HFF-Myc (cell line): ENCODE measurements at regions not wholly inside any gene's neighbourhood (a gene's known extent, or its start where the extent isn't known, plus 50 kb on each side); places are given as distances from the start of the nearest gene placed in this dataset.

Experiments used
- DNase-seq: peaks from one replicate; pipeline ENCODE4 v3.0.0-alpha.2; 2011; ENCODE audit warnings: low read depth; ENCODE audit errors: extremely low read depth
- H3K4me3 ChIP-seq: replicated peaks from 2 replicates; pipeline ENCODE4 v1.5.1; 2011; ENCODE audit warnings: low read depth, mild to moderate bottlenecking, control low read depth, low read length
- TF ChIP-seq, protein P1 (sequence below): IDR thresholded peaks from 2 replicates; pipeline ENCODE4 v1.5.1; 2012; ENCODE audit warnings: mild to moderate bottlenecking, low read depth, low read length, control low read depth; ENCODE audit errors: missing control alignments

- TF ChIP-seq, protein P1, sequence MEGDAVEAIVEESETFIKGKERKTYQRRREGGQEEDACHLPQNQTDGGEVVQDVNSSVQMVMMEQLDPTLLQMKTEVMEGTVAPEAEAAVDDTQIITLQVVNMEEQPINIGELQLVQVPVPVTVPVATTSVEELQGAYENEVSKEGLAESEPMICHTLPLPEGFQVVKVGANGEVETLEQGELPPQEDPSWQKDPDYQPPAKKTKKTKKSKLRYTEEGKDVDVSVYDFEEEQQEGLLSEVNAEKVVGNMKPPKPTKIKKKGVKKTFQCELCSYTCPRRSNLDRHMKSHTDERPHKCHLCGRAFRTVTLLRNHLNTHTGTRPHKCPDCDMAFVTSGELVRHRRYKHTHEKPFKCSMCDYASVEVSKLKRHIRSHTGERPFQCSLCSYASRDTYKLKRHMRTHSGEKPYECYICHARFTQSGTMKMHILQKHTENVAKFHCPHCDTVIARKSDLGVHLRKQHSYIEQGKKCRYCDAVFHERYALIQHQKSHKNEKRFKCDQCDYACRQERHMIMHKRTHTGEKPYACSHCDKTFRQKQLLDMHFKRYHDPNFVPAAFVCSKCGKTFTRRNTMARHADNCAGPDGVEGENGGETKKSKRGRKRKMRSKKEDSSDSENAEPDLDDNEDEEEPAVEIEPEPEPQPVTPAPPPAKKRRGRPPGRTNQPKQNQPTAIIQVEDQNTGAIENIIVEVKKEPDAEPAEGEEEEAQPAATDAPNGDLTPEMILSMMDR: no peak
- no peak overlapping the region for H3K4me3 ChIP-seq
- no peak for DNase-seq
Measured at GRCh38 chr9:134243778-134244467, 79.6 kb upstream of the RNU6ATAC start.

- H3K4me3 ChIP-seq: no peak overlapping the region
- TF ChIP-seq, protein P1: no peak
- DNase-seq: no peak
Measured at GRCh38 chr9:134245179-134245578, 80.8 kb upstream of the RNU6ATAC start.

DNA sequence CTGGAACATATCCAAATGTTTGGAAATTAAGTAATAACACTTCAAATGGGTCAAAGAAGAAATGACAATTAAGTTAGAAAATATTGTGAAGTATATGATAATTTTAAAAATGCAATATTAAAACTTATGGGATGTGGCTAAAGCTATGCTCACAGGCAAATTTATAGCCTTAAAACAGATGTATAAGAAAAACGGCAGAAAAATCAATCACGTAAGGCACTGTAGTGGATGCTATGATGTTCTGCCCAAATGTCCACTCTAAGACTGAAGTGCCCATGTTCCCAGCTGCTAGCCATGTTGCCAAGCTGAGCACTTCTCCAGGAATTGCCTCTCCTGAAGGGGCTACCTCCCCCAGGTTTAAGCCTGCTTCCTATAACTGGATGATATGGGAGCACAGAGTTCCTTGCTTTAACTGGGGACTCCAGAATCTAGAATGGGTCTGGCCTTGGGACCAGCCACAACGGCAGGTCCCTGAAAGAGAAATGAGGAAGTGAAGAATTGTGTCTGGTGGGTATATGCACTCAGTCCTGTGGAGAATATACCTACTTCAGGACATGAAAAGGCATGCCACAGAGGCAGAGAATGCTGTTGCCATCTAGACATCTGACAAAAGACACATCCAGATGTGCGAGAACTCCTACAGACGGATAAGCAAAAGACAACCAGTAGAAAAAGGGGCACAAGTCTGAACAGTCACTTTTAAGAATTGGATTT is 78.2 kb upstream of the RXRA start:
- no peak overlapping the region for H3K4me3 ChIP-seq
- DNase-seq: no peak
- TF ChIP-seq, protein P1: no peak

DNA sequence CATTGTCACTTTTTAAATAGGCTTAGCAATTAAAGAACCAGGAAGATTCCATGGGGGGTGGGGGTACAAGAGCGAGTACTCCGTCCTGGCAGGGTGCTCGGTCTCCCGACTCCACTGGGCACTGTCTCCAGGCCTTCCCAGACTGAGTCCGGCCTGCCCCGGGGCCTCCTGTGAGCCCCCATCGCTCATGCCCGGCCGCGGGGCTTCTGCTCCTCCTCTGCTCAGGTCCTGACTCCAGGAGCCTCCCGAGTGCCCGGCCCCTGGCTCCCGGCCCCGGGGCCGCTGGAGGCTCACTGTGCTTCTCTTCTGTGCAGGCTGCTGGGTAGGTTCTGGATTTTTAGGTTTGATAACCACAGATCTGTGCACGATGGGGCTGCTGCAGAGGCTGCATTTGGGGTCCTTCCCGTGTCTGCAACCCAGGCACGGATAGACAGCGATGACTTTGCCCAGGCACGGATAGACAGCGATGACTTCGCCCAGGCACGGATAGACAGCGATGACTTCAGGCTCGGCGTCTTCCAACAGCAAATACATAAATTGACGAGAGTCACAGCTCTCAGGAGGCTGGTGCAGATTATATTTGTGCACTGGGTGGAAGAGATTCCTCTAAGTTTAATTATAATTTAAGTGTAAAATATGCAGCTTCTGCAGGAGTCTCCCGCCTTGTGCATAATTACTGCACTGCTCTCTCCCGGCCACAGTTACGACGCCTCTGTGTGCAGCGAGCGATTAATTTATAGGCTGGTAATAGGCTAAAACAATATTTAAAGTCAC is 74.8 kb upstream of the RXRA start:
- TF ChIP-seq, protein P1: no peak
- no peak for DNase-seq
- no peak overlapping the region for H3K4me3 ChIP-seq

DNA sequence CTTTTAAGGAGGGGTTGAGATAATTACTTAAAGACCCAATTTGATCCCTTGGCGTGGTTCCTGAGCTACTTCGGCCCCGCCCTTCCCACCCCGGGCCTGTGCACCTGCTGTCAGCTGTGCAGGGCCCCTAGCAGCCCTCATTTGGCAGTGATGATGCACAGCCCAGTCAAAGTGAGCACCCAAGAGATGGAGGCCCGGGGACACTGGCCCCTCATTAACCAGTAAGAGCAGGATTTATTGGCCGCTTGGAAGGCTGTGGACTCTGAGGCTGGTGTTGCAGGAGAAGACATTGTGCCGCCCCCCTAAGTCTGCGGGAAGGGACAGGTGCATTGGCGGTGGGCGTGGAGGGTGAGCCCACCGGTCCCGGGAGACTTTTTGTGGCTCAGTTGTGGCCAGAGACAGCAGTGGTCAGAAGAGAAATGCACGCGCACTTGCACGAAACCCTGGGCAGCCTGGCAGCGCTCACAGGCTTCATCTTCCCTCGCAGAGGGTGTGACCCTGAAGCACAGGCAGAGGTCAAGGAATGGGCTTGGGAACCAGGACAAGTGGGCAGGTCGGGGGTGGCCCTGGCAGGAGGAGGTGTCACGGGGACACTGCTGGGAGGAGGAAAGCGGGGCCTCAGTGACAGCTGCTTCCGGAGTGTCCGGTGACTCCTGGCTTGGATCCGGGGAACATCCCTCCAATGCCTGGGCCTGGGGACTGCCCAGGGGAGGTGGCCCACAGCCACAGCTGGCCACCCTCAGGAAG is 74.0 kb upstream of the RXRA start:
- H3K4me3 ChIP-seq: no peak overlapping the region
- no peak for DNase-seq
- TF ChIP-seq, protein P1: no peak

DNA sequence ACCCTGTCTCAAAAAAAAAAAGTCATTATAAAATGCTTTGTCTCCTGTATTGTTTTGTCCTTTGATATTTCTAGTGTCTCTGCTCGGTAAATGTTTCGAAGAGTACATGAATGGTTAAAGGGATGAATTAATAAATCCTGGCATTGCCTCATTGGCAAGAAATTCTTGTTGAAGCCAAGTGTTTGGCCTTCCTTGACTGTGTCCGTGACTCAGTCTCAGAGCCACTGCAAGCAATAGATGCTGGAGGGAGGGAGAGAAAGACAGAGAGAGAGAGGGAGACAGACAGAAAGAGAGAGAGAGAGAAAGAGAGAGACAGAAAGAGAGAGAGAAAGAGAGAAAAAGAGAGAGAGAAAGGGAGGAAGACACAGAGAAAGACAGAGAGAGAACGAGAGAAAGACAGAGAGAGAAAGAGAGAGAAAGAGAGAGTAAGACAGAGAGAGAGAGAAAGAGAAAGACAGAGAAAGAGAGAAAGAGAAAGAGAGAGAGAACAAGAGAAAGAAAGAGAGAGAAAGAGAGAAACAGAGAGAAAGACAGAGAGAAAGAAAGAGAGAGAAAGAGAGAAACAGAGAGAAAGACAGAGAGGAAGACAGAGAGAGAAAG is 72.5 kb upstream of the RXRA start:
- DNase-seq: no peak
- TF ChIP-seq, protein P1: no peak
- no peak overlapping the region for H3K4me3 ChIP-seq
